Activated T-cell treated with anti-CD3 and anti-CD28 coated beads for 48 hours (primary cell): ENCODE measurements at regions not wholly inside any gene's neighbourhood (a gene's known extent, or its start where the extent isn't known, plus 50 kb on each side); places are given as distances from the start of the nearest gene placed in this dataset.

Source experiments
- DNase-seq: peaks from one replicate; pipeline ENCODE4 v3.0.0-alpha.2; 2020; ENCODE audit warnings: low read depth

GRCh38 chr2:156088587-156088986, 243.9 kb downstream of the NR4A2 start:
- no peak for DNase-seq

DNA sequence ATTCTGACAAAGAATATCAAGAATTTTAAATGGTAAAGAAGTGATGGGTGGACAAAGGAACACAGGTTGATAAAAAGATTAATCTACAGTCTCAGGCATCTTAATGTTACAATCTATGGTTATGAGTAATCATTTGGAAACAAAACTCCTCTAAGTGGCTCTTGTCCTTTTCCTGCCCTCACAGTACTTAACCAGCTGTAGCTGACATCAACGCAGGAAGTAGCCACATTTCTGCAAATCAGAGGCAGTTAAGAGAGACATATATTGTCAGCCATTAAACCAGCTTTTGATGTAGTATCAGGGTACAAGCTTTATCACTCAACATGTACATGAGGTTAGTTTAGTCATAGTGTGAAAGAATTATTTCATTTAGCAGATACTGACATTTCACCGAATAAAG, 244.6 kb downstream of the NR4A2 start:
- DNase-seq: no peak

DNA sequence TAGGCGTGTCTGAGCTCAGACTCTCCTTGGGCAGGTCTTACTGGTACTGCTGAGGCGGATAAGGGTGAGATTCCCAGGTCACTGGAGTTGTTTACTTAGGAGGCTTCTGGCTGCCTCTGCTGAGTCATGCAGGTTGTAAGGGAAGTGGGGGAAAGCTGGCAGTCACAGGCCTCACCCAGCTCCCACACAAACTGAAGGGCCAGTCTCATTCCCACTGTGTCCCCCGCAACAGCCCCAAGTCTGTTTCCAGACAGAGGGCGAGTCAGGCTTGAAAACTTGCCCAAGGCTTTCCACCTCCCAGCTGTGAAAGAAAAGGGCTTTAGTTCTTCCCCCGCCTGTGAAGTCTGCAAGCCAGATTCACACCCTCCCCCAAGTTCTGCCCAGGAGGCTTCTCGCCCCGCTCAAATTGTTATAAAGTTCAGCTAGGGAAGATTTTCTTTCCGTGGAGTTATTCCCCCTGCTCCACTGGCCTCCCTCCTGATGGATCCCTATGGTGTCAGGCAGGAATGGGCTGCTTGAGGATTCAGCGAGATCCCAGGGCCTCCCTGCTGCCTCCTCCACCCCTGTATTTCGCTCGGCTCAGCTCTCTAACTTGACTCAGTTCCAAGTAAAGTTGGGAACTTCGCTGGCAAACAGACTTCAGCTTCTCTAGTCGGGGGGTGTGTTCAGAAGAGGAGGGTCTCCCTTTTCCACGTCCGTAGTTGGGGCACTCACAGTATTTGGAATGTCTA, 248.6 kb downstream of the NR4A2 start:
- DNase-seq: no peak

- no peak for DNase-seq
Observed at GRCh38 chr2:156079845-156080244, 252.7 kb downstream of the NR4A2 start.

- DNase-seq: no peak
Observed at GRCh38 chr2:156077041-156077742, 255.3 kb downstream of the NR4A2 start.

DNA sequence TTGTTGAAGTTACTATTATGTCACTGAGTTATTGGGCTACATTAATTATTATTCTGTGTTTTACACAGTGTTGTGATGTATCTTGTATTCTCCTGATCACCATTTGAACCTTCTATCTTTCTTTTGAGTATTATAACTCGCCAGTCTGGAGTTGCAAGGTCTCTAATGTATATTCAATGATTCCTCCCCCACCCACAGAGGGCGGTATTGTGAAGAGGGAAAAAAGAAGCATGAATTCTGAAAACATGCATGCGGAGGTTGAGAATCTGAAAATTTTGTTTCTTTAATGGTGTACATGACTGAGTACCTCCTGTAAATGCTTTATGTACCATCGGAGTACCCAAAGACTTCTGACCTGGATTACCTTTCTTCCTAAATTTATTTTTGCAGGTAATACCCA, 266.6 kb downstream of the NR4A2 start:
- no peak for DNase-seq

- DNase-seq: no peak
Observed at GRCh38 chr2:156064540-156064939, 268.0 kb downstream of the NR4A2 start.

- no peak for DNase-seq
Observed at GRCh38 chr2:156057647-156058046, 274.9 kb downstream of the NR4A2 start.

- DNase-seq: no peak
Observed at GRCh38 chr2:156054983-156055382, 277.5 kb downstream of the NR4A2 start.

DNA sequence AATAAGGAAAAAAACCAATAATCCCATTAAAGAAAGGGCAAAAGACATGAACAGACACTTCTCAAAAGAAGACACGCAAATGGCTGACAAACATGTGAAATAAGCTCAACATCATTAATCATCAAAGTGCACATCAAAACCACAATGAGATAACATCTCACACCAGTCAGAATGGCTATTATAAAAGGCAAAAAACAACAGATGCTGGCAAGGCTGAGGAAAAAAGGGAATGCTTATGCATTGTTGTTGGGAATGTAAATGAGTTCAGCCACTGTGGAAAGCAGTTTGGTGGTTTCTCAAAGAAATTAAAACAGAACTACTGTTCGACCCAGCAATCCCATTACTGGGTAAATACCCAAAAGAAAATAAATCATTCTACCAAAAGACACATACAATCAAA, 285.6 kb downstream of the NR4A2 start:
- DNase-seq: no peak

DNA sequence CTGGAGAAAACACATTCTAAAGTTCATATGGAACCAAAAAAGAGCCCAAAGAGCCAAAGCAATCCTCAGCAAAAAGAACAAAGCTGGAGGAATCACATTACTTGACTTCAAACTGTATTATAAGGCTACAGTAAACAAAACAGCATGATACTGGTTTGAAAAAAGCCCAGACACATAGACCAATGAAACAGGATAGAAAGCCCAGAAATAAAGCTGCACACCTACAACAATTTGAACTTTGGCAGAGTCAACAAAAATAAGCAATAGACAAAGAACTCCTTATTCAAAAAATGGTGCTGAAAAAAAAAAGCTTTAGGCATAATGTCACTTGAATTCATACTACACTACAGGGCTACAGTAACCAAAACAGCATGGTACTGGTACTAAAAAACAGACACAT, 289.6 kb downstream of the NR4A2 start:
- no peak for DNase-seq

DNA sequence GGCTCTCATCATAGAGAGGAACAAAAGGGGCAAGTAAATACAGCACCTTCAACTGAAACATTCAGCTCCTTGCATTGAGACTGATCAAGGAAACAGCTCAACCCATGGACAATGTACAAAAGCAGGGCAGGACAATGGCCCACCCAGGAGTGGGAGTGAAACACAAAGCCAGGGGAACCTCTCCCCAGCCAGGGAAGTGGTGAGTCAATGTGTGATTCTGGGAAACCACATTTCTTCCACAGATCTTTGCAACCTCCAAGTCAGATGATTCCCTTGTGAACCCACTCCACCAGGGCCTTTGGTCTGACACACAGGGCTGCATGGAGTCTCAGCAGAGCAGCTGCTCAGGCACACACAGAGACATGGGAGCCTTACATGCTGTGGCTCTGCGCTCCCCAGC, 294.5 kb downstream of the NR4A2 start:
- DNase-seq: no peak

DNA sequence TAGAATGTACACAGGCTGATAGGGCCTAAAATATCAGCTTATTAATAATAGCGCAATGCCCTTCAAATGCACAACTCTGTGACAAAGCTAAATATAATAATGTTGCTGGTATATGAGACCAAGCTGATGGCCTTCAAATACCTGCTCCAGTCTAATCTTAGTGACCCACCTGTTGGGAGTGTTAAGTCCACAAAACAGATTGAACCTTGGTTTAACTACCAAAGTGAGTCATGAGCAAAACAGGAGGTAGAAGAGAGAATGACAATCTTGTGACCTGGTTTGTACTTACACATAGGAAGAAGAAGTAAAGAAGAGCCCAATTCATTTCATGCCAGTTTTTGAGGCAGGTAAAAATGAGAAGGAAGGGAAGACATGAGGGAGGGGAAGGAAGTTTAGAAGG, 295.0 kb downstream of the NR4A2 start:
- DNase-seq: no peak

DNA sequence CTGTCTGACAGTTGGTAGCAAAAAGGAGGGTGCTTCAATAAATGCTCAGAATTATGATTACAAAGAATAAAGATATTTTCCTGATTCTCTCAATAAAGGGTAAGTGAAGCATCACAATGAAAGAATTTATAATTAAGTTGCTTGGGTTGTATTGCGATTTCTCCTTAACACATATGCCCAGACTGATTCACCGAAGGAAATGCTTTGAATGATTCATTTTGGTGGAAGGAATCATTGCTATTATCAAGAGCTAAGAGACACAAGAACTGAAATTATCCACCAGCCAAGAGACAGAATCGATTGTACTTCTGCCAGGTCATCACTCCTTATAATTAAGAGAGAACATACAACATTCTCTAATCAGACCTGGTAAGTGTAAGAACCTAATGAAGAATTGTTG, 301.4 kb downstream of the NR4A2 start:
- no peak for DNase-seq

DNA sequence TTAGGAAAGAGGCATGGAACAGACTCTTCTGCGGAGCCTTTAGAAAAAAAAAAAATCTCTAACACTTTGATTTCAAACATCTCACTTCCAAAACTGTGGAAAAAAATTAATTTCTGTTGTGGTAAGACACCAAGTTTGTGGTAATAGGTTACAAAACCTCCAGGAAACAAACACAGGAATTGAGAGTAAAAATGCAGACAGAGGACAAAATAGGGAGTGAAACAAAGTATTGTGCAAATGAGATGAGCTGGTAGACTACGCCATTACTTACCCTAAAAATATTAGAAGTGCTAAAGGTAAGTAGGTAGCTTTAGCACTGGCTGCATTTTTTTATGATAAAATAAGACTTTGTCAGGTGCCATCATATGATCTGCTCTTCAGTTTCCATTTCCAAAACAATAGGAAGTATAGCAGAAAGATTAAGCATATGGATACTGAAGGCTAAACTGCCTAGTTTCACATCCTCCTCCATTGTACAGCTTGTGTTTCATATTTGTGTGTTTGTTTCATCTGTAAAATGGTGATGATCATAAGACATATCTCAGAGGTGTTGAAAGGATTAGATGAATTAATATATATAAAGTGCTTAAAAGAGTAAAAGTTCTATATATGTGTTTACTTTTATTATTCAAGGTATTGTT, 309.2 kb downstream of the NR4A2 start:
- no peak for DNase-seq

GRCh38 chr2:156021146-156022040, 311.1 kb downstream of the NR4A2 start:
- no peak for DNase-seq

DNA sequence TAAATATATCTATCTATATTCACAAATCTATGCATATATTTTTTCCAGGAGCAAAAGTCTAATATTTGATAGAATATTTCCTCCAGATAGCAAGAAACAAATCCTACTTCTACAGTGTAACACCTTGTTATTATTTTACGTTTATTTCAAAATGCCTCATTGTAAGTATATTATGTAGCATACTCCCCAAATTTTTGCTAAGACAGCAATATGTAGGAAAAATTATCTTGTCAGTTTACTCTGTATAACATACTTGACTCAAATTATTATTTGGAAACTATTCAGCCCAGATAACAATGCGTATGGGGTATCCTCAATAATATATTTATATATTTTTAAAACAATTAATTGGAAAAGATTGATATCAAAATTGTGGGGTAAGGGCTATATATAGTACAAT, 313.2 kb downstream of the NR4A2 start:
- DNase-seq: no peak

DNA sequence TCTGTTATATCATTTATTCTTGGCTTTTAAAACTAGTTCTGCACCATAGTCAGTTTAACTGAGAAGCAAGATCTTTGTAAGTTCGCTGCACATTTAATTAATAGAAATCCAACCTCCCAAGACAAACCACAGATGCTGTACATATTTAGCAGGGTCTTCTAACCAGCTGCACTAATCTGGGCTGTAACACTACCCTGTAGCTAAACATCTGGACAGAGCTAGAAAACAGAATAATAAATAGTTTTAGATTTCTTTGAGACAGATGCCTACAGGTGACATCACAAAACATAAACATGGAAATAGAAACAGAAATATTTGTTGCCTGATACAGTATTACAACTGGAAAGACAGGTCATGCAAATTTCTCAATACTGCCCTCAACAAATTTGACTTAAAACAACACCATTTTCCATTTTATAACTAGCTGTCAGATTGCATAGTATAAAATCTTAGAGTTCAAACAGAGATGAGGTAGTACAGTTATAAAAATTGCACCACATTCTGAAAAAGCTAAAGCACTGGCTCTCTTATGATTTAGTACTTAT, 315.1 kb downstream of the NR4A2 start:
- DNase-seq: no peak

DNA sequence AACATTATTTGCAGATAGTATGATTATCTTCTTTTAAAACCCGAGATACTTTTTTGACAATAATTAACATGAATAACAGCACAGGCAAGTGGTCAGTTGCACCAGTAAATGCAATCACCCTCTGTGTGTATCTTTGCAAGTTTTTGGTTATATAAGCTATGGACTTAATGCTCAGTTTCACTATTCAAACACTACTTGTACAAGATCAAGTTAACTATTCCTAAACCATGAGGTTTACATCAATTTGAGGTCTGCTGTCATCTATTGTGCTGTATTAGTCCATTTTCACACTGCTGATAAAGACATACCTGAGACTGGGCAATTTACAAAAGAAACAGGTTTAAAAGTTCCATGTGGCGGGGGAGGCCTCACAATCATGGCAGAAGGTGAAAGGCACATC, 323.2 kb downstream of the NR4A2 start:
- no peak for DNase-seq

DNA sequence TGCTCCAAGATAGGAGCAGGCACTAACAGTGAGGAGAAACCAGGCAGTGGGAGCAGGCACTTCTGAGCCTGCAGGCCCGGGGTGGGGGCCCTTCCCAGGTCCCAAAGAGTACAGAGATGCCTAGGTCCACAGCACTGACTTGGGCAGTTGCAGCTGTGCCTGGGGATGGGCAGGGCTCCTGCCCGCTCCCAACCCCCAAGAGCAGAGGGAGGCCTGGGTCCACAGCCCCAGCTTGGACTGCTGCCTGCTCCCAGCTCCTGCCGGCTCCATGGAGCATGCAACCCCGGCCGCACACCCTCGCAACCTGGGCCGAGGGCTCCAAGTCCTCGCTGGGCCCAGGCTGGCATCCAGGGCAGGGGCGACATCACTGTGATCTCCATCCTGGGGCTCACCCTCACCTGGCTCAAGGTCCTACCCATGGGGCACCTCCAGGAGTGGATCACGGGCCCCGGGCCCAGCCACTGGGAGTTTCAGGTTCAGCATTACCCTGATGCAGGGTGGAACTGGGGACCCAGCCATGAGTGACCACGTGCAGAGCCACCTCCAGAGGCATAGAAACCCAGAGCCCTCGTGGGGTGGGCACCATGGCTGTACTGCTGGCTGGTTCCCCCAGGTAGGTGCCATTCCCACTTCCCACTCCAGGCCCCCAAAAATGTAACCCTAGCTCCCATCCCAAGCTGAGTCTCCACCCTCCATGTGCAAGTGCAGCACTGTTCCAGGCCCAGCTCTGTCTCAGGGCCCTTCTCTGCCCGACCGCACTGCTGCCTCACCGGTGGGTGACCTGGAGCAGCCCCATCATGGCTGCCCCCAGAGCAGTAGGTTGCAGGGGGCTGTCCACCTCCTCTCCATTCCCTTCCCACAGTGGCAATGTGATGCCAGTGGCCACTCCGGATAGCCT, 325.6 kb downstream of the NR4A2 start:
- no peak for DNase-seq
